Fibroblast of skin of abdomen (primary cell): ENCODE measurements at regions not wholly inside any gene's neighbourhood (a gene's known extent, or its start where the extent isn't known, plus 50 kb on each side); places are given as distances from the start of the nearest gene placed in this dataset.
"Not testable (repeated sequence)": the region's sequence is repeated elsewhere in the genome, so short reads cannot be mapped to it uniquely, and the experiment has no call there.

Source experiments
- DNase-seq: peaks from one replicate; pipeline ENCODE4 v3.0.0-alpha.2; 2013

GRCh38 chr7:16933296-16934279 lies 51.8 kb upstream of the AGR3 start:
- DNase-seq, result no peak

GRCh38 chr7:16934722-16935340 lies 53.0 kb upstream of the AGR3 start:
- peak; percentile 62 for DNase-seq

GRCh38 chr7:16935341-16935735 lies 53.6 kb upstream of the AGR3 start:
- peak; percentile 4 for DNase-seq

GRCh38 chr7:16936626-16937422 lies 55.0 kb upstream of the AGR3 start:
- no peak for DNase-seq

- DNase-seq, result no peak
Observed at GRCh38 chr7:16939161-16939560, 57.4 kb upstream of the AGR3 start.

- no peak for DNase-seq
Observed at GRCh38 chr7:16940776-16941175, 59.0 kb upstream of the AGR3 start.

- no peak for DNase-seq
Observed at GRCh38 chr7:16942929-16943509, 61.2 kb upstream of the AGR3 start.

- DNase-seq, result no peak
Observed at GRCh38 chr7:16944936-16945335, 63.2 kb upstream of the AGR3 start.

- DNase-seq, result no peak
Observed at GRCh38 chr7:16945372-16945771, 63.6 kb upstream of the AGR3 start.

GRCh38 chr7:16948110-16948509 lies 66.3 kb upstream of the AGR3 start:
- DNase-seq, result not testable (repeated sequence)

GRCh38 chr7:16951483-16952080 lies 69.8 kb upstream of the AGR3 start:
- DNase-seq, result peak; percentile 10

GRCh38 chr7:16954321-16954720 lies 72.5 kb upstream of the AGR3 start:
- DNase-seq, result no peak

- no peak for DNase-seq
Observed at GRCh38 chr7:16958724-16959123, 76.9 kb upstream of the AGR3 start.

GRCh38 chr7:16960337-16960965 lies 78.7 kb upstream of the AGR3 start:
- DNase-seq, result no peak

GRCh38 chr7:16961641-16962040 lies 79.9 kb upstream of the AGR3 start:
- peak; percentile 35 for DNase-seq

- DNase-seq, result no peak
Observed at GRCh38 chr7:16963044-16963443, 81.3 kb upstream of the AGR3 start.

GRCh38 chr7:16965697-16966096 lies 83.9 kb upstream of the AGR3 start:
- not testable (repeated sequence) for DNase-seq

GRCh38 chr7:16967300-16967811 lies 85.6 kb upstream of the AGR3 start:
- peak; percentile 71 for DNase-seq

GRCh38 chr7:16970732-16971482 lies 89.1 kb upstream of the AGR3 start:
- no peak for DNase-seq

GRCh38 chr7:16975712-16976111 lies 93.9 kb upstream of the AGR3 start:
- DNase-seq, result no peak
